HG02571 (cell line): ENCODE measurements at regions not wholly inside any gene's neighbourhood (a gene's known extent, or its start where the extent isn't known, plus 50 kb on each side); places are given as distances from the start of the nearest gene placed in this dataset.
"Not testable (repeated sequence)": the region's sequence is repeated elsewhere in the genome, so short reads cannot be mapped to it uniquely, and the experiment has no call there.

Experiments used
- ATAC-seq: cut with Tn5 transposase; IDR thresholded peaks from one replicate; pipeline ENCODE4 v1.9.1; 2021; ENCODE audit warnings: mild to moderate bottlenecking, moderate library complexity; ENCODE audit not compliant: unreplicated experiment

DNA sequence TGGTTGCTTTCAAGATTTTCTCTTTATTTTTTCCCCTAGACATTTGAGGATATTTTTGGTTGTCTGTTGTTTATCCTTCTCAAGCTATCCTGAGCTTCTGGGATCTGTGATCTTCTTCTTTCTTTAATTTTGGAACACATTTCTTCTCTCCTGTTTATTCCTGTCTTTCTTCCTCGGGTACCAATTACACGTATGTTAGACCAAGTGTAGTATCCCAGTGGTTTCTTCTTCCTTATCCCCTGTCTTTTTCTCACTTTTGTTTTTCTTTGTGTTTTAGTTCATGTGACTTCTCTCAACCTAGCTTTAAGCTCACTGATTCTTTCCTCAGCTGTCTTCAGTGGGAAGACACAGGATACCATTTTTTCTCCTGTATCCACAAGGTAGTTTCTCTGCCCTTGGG lies 120.0 kb downstream of the GALR1 start:
- ATAC-seq, result no peak

DNA sequence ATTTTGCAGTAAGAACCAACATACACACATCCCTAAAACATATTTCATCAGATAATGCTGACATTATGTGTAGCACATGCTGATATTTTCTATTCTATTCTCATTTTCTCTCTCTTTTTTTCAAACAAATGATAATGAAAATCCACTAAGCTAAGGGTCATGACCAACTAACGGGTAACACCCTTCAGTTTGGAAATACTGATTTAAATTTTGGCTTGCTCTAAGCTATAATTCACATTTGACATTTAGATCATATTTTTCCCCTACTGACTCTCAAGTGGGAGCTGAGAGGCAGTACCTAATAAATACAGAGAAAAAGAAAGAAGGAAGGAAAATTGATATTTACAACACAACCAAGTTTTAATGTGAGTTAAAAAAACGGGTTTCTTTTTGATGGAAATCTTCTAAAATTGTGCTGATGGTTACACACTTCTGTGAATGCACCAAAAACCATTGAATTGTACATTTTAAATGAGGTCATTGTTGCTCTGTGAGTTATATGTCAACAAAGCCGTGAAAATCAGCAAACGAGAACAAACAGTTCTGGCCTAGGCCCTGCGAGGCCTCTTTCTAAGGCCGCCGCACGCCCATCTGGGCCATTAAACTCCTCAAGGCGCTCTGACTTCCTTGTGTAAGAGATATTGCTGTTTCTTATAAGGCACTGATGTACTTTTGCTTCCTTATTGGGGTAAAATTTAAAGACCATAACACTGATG lies 124.2 kb downstream of the GALR1 start:
- ATAC-seq, result no peak

DNA sequence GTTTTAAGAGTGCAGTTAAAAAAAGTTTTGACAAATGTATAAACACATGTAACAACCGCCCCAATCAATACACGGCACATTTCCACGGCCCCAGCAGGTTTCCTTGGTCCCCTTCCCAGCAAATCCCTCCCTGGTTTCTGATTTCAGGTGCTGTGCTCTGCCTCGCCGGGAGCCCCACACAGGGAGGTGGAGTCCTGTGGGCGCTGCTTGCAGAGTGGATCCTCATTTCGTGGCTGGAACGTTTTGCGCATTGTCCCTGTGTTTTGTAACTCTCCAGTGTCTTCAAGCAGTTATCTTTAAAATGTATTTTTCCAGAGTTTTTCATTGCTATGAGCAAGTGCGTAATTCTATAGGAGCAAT lies 124.8 kb downstream of the GALR1 start:
- no peak for ATAC-seq

DNA sequence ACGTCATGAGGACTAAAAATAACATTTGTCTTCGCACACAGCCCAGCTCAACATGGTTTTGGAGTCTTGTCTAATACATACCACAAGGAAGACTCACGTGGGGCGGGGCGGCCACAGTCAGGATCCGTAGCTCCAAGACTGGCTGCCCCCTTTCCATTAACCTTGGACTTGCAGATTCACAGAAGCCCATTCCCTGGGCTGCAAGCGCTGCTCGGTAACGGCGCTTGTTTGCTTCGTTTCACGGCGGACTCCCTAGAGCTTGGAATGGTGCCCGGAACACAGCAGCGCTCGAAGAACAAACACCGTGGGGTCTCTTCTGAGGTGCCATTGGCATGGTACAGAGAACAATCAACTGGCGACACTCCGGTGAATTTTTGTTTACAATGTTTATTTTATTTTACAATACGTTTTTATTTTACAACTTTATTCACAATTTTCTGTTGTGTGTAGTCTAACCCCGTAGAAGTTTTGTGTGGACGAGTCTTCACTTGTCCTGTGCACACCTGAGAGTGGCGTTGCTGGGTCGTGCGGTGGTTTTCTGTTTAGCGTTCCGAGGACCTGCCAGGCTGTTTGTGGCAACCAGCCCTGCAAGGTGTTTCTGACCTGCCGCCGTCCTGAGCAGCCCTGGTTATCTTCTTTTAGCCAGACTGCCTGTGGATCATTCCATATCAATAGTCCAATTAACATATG lies 126.5 kb downstream of the GALR1 start:
- ATAC-seq, result no peak

DNA sequence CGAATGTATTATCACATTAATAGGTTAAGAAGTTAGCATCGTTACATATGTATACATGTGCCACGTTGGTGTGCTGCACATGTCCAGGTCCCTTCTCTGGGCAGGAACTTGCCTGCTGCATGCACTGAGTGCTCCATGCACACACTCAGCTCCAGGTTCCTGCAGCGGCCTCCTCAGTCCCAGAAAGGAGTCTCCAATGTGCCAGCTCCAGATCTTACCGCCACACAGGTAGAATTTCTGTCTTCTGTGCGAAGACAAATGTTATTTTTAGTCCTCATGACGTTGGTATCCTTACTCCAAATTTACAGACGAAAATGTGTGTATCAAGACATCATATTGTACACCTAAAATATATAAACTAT lies 127.1 kb downstream of the GALR1 start:
- no peak for ATAC-seq

DNA sequence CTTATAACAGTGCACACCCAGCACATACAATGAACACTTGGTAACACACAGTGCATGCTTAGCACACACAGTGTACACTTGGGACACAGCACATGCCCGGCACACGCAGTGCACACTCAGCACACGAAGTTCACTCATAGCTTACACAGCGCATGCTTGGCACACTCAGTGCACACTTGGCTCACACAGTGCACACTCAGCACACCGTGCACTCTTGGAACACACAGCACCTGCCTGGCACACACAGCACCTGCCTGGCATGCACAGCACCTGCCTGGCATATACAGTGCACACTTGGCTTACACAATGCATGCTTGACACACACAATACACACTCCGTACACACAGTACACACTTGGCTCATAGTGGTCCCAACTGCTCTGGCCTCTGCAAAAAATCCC lies 128.2 kb downstream of the GALR1 start:
- no peak for ATAC-seq

DNA sequence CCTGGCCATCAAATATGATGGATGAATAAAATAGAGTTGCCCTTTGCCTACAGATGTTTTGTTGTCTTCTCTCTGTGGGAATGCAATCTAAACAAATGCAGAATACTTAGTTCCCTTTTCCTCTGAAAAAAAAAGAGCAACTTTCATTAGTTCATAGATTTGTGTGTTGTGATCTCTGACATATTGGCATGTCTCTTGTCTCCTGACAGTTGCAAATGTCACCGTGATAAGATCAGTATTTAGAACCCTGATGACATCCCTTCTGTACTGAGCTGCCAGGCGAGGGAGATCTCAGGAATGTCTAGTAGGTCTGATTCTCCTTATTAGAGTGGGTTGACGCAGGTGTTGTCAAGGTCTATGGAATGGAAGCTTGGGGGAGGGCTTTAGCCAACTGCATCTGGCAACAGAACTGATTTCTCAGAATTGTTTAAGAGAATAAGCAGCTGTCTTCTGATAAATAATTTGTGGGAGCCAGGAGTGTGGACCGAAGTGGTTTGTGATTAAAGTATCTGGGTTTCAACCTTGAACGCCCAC lies 130.4 kb downstream of the GALR1 start:
- ATAC-seq, result no peak

DNA sequence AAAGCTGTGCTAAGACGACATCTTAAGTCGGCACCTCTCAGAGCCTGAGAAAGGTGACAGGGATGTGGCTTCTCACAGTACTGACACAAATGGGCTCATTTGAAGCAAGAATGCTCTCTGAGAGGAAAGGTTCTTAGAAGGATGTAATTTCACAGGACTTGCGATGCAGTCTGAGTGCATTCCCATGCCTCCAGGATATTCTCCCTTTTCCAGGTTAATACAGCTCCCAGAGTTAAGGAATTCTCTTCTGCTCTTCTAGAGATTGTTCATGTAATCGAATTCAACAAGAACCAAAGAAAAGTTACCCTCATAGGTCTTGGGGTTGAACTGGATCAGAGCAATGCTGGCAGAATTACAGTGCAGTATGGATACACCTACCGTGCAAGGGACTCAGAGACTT lies 131.0 kb downstream of the GALR1 start:
- ATAC-seq, result no peak

DNA sequence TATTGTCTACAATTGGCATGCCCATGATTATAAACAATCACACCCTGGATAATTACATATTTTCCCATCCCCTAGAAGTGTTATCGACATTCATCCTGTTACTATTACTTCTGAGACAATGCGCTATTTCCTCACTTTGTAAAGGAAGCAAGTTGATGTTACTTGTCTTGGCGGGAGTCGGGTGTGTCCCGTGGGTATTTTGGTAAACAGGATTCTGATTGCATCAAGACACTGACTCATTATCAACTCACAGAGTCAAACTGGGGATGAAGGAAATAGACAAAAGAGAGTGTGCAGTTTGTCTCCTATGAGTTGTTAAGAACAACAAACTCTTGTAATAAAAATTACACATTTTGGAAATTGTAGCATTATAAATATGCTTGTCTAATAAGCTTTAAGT lies 142.7 kb downstream of the GALR1 start:
- no peak for ATAC-seq

DNA sequence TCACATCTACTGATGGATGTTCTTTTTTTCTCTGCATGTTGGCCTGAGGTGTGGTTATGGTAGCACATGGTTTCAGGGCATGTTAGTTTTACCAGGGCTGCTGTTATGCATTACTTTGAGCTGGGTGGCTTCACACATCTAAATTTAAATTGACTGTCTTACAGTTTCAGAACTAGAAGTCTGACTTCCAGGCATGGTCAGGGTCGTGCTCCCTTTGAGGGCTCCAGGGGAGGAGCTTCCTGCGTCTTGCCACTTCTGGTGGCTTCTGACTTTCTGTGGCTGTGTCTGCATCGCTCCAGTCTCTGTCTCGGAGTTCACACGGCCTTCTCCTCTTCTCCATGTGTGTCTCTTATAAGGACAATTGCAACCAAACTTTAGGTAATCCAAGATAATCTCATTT lies 143.9 kb downstream of the GALR1 start:
- no peak for ATAC-seq

DNA sequence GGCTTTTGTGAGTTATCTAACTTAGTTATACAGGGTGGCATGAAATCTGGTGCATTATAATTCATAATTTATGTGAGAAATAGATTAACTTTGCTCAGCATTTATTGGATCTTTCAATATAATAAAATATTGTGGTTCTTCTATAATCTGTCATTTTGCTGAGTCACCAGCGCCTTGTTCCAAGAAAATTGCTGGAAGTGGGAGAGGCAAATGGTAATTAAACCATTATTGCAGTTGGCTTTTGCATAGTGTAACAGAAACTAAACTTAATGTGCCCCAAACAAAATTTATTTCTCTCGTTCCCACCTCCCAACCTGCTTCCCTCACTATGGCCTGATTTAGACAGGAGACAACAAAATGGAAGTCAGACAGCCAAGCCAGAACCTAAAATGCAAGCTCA lies 146.3 kb downstream of the GALR1 start:
- ATAC-seq, result no peak

DNA sequence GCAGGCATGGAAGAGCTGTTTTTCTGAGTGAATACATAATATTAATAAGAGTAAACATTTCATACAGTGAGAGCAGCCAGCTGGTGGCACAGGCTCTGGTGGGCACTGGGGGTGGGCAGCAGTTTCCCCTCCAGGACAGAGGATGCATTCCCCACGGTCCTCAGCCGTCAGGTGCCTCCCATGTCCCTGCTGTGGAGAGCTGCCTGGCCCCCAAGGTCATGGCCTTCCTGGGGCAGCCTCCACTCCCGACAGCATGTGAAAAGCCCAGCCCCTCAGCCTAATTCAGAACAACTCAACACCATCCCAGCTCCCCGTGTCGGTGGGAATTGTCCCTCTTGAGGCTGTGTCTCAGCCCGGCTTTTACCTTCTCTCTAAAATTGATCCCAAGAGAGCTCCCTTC lies 147.4 kb downstream of the GALR1 start:
- no peak for ATAC-seq

DNA sequence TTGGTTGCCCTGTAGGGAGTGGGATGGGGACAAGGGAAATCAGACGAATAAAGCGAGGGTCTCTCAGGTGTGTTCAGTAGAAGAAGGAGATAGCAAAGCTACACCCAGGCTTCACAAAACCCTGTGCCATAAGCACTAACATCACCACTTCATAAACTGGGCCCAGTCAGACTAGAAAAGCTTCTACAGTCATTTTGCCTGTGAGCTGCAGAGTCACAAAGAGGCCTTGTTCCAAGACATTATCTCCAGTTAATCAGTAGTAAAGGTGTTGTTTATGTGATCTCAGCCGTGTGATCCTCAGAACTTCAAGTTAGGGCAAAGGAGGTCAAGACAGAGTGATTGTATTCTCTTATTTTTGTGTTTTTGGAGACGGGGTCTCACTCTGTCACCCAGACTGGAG lies 148.0 kb downstream of the GALR1 start:
- ATAC-seq, result no peak

DNA sequence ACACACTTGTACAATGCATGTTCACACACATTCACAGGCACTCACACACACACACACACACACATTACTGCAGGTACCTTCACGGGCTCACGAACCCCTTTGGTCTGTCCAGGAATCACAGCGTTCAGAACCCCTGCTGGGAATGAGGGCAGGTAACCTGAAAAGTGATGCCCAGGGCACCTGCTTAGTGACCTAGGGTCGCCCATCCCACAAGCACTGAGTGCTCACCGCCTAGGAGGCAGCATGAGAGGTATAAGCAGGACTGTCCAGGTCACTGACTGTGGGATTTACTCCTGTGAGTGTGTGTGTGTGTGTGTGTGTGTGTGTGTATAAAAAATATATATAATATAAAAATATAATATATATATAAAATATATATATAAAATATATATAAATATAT lies 150.9 kb downstream of the GALR1 start:
- ATAC-seq, result no peak

DNA sequence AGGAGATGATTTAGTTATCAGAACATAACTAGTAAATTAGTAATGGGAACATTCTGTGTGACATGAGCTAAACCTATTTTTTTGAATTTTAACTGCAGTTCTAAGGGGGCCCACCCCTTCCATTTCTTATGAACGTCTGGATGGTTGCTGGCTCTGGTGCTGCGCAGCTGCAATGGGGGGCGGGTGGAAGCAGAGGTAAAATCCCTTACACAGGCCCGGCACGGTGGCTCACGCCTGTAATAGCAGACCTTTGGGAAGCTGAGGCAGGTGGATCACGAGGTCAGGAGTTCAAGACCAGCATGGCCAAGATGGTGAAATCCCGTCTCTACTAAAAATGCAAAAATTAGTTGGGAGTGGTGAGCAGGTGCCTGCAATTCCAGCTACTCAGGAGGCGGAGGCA lies 151.5 kb downstream of the GALR1 start:
- no peak for ATAC-seq

DNA sequence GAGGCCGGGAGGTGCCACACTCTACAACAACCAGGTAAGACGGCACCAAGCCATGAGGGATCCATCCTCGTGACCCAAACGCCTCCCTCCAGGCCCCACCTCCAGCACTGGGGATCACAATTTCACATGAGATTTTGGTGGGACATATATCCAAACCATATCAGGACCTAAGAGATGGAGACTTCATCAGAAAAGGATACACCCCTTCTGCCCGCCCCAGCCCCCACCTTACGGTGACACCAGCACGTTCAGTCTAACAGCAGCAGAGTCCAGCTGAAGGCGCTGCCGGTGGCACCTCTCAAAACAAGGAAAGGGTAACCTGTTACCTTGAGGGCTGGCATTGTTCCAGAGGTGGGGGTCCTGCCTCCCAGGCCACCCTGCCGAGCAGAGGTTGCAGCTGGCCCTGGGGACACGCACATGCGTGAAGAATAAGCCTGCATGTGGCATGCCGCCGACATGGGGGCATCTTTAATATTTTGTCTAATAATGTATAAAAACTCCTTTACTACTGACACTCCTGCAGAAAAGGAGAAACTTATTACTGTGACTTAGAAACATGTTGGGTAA lies 154.4 kb downstream of the GALR1 start:
- no peak for ATAC-seq

DNA sequence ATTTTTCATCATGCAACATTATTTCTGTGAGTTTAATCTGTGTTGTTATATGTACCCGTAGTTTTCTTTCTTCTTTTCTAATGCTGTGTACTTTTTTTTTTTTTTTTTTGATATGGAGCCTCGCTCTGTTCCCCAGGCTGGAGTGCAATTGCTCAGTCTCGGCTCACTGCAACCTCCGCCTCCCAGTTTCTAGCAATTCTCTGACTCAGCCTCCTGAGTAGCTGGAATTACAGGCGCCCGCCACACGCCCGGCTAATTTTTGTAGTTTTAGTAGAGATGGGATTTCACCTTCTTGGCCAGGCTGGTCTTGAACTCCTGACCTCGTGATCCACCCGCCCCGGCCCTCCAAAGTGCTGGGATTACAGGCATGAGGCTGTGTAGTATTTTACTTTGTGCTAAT lies 155.4 kb downstream of the GALR1 start:
- ATAC-seq, result no peak

DNA sequence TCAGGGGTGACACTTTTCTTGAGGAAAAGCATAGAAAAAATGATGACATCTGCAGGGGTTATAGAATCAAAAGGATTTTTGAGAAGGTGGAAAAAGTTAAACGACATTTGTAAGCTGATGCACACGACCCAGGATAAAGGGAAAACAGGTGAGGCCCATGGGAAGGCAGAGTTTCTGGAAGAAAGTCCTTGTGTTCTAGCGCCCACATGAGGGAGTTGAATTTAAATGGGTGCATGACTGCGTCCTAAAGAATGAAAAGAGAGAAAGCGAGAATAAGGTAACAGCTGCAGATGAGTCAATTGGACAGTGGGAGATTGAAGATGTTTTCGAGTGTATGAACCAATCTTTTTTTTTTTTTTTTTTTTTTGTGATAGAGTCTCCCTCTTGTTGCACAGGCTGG lies 158.1 kb downstream of the GALR1 start:
- ATAC-seq, result no peak

DNA sequence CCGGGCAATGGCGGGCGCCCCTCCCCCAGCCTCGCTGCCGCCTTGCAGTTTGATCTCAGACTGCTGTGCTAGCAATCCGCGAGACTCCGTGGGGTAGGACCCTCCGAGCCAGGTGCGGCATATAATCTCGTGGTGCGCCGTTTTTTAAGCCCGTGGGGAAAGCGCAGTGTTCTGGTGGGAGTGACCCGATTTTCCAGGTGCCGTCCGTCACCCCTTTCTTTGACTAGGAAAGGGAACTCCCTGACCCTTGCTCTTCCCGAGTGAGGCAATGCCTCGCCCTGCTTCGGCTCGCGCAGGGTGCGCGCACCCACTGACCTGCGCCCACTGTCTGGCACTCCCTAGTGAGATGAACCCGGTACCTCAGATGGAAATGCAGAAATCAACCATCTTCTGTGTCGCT lies 171.9 kb downstream of the GALR1 start:
- ATAC-seq, result not testable (repeated sequence)

DNA sequence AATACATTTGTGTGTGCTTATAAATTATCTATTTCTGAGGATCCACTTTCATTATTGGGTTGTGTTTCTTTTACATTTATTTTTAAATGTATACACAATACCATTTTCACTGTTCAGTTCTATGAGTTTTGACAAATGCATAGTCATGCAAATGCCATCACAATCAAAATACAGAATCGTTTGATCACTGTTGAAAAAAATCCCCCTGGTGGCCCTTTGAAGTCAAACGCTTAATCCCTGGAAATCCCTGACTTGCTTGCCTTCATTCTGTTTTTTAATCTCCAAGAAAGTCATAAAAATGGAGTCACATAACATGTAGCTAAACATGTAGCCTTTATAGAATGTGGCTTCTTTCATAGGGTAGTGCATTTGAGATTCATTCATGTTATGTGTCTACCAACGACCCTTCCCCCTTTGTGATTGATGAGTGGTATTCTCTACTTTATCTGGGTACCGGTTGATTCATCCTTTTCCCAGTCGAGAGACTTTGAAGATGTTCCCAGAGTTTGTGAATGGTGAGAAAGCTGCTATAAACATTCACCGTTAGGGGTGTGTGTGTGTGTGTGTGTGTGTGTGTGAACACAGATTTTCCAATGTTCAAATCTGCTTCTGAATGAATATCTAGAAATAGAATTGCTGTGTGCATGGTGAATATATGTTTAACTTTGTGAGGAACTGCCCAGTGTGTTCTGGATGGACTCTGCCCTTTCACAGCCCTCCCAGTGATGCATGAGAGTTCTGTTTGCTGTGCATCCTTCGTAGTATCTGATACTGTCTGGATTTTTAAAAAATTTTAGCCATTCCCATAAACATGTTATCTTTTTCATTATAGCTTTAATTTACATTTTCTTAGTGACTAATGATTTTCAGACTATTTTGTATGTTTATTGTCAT lies 173.6 kb downstream of the GALR1 start:
- no peak for ATAC-seq

DNA sequence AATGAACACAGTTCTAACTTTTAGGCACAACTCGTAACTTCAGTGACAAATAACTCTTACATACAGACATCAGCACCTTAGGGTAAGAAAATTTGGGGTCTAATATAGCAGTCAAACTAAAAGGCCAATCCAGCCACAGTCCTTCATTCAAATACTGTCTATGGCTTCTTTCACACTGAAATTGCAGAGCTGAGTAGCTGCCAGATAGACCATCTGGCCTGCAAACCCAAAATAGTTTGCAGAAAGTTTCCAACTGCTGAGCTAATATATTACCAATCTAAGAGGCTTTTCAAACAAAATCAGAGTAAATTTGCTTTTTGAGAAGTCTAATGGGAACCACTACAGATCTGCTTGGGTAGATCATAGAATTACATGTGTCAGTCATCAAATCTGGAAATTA lies 183.4 kb downstream of the GALR1 start:
- ATAC-seq, result no peak
